ENCODE measurements at regions not wholly inside any gene's neighbourhood (a gene's known extent, or its start where the extent isn't known, plus 50 kb on each side); places are given as distances from the start of the nearest gene placed in this dataset.
"Not testable (repeated sequence)": the region's sequence is repeated elsewhere in the genome, so short reads cannot be mapped to it uniquely, and the experiment has no call there.

DNA sequence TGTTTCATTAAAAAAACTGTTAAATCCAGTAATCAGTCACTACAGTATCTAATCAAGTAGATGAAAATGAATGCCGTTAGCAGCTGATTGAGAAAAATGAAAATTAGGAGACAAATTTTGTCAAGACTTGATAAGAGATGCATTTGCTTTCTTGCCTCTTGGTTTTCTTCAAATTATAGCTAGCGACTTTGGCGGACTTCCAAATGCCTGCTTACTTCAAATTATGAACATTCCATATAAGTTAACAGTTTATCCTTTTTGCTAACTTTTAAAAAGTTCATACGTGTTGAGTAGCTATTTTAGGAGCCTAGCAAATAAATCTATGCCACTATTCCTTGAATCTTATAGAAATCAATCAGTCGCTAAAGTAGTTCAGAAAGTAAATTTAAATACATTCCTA is 58.8 kb downstream of the PPP4R3C start:
- DNase-seq (ENCODE audit: extremely low read depth, low read depth, low spot score) = no peak

DNA sequence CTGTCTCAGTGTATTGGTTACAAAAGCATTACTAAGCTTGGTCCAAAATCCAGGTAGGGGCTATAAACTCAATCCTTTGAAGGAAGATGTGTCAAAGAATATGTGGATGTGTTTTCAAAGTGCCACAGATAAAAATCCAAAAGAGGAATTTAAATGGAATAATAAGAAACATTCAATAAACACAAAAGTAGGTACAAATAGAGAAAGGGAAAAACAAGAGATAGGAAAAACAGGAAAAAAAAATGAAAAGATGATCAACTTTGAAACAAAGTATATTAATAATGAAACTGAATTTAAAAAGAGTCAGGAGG is 64.0 kb downstream of the PPP4R3C start:
- DNase-seq (ENCODE audit: extremely low read depth, low read depth, low spot score) = no peak

DNA sequence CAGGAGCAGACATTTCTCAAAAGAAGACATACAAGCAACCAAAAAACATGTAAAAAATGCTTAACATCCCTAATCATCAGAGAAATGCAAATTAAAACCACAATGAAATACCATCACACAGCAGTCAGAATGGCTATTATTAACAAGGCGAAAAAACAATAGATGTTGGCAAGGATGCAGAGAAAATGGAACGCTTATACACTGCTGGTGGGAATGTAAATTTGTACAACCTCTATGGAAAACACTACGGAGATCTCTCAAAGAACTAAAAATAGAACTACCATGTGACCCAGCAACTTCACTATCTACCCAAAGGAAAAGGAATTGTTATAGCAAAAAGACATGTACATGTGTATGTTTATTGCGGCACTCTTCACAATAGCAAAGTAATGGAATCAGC is 71.5 kb downstream of the PPP4R3C start:
- DNase-seq (ENCODE audit: extremely low read depth, low read depth, low spot score) = no peak

DNA sequence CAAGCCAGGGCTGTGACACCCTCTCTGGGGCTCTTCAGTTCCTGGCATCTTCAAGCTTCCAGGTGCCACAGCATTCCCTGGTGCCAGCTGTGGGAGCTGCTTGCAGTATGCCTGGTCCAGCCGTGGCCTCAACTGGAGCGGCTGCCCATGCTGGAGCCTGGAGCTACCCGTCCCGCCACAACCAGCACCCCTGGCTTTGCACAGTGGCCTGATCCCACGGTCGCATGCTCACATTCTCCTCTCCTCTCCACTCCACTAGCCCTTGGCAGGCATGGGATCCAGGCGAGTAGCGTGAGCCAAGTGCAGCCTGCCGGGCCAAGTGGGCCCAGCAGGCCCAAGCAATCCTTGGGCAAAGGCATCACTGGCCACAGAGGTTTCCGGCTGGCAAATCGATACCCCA is 81.7 kb downstream of the PPP4R3C start:
- DNase-seq (ENCODE audit: extremely low read depth, low read depth, low spot score) = no peak

DNA sequence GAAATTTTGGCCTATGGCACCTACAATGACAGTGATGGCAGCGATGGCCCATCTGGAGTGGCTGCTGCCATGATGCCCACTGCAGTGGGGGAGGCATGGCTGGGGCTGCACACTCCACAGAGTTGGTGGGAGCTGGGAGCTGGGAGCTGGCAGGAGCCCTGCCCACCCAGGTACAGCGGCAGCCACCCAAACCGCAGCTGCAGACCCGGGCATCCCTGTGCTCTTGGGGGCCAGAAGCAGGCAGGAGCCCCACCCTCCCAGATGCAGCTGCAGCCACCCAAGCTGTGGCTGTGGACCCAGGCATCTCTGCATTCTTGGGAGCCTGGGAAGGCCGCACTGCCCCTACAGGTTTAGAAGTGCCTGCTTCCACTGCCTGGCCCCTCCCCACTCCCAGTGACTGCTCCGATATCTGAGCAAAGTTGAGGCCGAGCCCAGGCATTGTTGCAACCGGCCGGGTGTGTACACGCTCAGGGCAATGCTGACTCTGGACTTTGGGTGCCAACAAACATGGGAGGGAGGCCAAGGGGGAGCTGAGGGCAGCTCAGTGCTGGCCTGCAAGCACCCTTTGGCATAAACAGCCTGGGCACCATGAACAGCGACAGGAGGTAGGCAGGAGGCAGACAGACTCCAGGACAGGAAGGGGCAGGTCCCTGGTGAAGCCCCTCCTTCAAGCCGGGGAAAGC is 82.8 kb downstream of the PPP4R3C start:
- DNase-seq (ENCODE audit: extremely low read depth, low read depth, low spot score) = no peak

DNA sequence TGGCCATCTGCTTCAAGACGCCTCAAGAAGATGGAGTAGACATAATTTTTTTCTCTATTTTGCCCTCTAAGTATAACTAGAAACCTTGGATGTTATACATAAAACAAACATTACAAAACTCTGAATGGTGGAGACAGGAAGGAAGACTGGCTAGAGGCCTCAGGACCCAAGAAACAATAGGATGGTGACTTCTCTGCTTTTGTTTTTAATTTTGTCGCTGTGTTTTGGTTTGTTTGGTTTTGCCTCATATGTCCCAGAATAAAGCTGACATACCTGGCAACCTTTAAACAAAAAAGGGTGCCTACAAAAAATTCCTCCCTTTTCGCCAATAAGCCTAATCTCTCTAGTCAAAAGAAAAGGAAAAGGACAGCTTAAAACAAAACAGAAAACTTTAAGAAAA is 109.1 kb downstream of the PPP4R3C start:
- DNase-seq (ENCODE audit: extremely low read depth, low read depth, low spot score) = no peak

DNA sequence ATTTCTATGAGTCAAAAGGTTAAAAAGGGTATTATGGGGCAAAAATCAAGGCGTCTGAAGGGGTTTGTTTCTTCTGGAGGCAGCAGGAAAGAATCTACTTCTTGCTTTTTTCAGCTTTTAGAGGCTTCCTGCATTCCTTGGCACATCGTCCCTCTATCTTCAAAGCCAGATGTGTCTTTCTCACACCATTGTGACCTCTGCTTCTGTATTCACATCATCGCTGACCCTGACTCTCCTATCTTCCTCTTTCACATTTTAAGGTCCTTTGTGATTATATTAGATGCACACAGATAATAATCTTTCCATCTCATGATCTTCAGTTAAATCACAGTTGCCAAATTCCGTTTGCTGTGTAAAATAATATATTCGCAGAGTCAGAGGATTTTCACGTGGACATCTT is 112.7 kb downstream of the PPP4R3C start:
- no peak for DNase-seq (ENCODE audit: extremely low read depth, low read depth, low spot score)

DNA sequence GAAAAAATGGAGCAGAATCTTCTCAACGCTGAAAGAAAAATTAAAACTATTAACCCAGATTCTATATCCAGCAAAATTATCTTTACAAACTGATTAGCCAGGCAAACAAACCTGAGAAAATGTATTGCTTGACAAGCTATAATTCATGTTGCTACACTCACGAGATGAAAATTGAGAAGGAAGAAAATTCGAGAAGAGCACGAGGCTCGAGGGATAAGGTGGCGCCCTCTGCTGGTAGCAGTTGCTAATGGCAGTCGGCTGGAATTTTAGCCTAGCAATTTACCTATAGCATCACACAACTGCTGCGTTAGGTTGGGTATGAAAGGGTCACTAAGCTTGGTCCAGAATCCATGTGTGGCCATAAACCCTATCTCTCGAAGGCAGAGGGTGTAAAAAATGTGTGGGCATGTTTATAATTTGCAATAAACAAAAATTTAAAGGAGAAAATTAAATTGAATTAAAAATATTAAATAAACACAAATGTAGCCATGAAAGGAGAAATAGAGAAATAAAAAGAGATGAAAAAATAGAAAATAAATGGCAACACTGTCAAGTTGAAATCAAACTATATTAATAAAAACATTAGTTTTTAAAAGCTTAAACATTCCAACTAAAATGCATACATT is 126.6 kb downstream of the PPP4R3C start:
- DNase-seq (ENCODE audit: extremely low read depth, low read depth, low spot score) = no peak

DNA sequence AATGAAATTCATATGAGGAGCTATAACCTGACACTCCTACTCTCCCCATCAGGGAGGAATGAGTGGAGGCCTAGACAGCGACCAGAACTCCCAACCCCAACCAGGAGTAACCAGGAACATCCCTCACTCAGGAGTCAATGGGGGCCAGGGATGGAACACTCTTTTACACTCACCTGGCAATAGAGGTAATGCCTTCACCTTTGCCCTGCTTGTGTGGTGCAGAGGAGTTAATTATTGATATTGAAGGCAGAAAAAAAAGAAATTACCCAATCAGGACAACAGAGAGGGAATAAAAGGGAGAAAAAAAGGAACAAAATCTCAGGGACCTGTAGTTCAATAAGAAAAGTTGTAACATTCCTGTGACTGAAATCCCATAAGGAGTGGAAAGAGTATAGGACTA is 141.5 kb downstream of the PPP4R3C start:
- DNase-seq (ENCODE audit: extremely low read depth, low read depth, low spot score) = no peak

DNA sequence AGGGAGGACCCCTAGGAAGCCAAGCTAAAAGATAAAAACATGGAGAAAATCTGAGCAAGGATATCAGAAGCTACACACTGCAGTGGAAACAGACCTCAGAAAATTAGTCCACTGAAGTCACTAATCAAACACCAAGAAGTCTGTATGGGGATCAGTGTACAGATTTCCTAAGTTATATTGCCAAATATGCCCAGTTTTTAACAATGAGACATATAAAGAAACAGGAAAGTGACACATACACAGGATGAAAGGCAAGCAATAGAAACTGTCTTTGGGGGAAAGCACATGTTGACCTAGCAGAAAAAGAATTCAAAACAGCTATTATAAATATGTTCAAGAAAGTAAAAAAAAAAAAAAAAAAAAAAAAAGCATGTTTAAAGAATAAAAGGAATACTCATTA is 153.7 kb downstream of the PPP4R3C start:
- peak; percentile 63 for DNase-seq (ENCODE audit: extremely low read depth, low read depth, low spot score)

DNA sequence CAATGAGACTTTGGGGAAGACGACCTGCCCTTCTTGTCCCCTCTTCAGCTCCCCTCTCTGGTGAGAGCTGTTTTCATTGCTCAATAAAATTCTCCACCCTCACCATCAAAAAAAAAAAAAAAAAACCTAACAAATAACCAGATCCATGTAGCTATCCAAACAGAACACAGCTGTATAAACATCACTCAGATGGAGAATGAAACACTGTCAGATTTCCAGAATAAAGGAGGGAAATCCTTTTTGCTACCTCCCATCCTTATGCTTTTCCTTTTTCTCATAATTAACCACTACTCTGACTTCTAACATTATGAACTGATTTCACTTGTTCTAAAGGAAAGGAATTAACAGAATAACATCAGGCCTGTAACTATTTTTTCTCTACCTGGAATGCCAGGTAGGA is 155.6 kb downstream of the PPP4R3C start:
- DNase-seq (ENCODE audit: extremely low read depth, low read depth, low spot score) = no peak

DNA sequence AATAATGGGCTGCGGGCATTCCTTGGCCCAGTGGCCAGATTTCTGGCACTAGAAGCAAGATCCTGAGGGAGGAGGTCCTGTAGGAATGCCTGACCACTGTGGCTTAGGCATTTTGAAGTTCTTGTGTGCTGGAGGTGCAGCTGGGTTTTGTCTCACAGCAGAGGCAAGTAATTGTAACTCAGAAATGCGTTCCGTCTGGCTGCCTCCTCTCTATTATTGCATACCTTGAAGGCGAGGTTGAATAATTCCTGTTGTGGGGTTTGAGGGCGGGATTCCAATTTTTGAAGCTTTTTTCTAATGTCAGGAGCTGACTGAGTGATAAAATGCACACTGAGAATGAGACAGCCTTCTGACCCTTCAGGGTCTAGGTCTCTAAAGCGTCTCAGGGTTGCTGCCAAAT is 170.6 kb downstream of the PPP4R3C start:
- not testable (repeated sequence) for DNase-seq (ENCODE audit: extremely low read depth, low read depth, low spot score)

DNA sequence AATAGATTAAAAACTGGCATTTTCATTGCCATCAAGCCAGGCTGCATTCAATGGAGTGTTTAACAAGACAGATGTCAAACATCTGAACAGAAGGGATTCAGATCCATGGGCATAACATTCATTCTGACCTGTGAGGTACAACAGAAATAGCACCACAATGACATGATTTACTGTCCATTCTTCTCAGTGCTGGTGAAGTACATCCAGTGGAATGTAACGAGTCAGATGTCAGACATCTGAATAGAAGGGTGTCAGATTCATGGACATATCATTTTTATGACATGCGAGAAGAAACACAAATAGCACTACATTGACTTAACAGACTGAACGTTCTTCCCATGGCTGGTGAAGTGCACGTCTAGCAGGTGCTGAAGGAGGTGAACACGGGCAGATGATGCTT is 186.4 kb downstream of the PPP4R3C start:
- DNase-seq (ENCODE audit: extremely low read depth, low read depth, low spot score) = no peak

DNA sequence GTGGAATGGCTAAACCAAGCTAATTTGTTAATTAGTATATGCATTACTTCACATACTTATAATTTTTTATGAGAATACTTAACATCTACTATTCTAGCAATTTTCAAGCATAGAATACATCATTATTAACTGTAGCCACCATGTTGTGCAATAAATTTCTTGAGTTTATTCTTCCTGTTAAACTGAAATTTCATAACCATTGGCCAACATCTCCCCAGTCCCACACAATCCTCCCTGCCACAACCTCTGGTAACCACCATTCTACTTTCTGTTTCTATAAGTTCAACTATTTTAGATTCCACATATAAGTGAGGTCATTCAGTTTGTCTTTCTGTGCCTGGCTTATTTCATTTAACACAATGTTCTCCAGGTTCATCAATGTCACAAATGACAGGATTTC is 208.5 kb downstream of the PPP4R3C start:
- DNase-seq (ENCODE audit: extremely low read depth, low read depth, low spot score) = no peak

DNA sequence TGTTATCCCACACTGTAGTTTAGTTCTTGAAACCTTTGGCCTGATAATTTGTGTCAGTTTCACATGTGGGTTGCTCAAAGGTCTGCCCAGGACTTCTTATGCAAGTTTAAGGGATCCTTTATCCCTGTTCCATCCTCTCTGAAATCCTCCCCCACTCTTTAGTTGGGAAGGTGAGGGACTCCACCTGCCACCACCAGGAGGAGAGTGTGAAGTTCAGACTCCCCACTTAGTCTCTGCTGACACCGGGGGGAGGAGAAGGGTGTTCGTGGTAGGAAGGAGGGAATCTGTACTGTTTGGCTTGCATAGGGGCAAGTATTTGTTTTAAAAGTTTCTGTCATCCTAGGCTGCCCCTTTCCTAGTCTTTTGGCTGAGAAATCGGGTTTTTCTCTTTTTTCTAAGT is 211.8 kb downstream of the PPP4R3C start:
- DNase-seq (ENCODE audit: extremely low read depth, low read depth, low spot score) = no peak

DNA sequence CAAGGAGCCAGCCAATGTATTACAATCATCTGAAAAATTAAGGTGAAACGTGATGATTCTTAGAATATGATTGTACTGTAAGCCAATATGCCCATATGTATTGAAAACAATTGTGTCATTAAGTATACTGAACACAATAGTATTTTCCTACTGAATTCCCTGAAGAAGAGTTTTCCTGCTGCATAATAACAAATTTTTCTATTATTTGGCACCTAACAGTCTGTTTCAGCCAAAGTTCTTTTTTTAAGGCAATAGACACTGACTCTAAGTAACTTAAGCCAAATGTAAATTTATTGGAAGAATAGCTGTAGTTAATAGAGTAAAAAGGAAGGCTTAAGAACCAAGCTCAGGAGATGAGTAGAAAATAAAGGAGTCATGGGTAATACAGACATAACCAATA is 220.6 kb downstream of the PPP4R3C start:
- no peak for DNase-seq (ENCODE audit: extremely low read depth, low read depth, low spot score)

DNA sequence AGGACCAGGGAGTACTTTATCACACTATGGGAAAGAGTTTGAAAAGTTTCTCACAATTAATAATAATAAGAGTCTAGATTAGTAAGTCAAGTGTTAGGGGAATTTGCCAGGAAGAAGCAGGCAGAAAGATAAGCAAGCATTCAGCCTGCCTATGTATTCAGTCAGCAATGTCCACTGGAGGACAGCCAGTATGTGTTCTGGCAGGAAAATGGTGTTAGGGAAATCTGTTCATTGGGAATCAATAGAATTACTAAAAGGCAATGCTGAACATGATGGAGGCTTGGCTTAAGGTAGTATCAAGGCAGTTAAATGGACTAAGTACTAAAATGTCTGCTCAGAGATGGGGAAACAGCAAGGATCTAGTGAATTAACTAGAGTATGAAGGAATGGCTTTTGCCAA is 221.2 kb downstream of the PPP4R3C start:
- DNase-seq (ENCODE audit: extremely low read depth, low read depth, low spot score) = no peak

DNA sequence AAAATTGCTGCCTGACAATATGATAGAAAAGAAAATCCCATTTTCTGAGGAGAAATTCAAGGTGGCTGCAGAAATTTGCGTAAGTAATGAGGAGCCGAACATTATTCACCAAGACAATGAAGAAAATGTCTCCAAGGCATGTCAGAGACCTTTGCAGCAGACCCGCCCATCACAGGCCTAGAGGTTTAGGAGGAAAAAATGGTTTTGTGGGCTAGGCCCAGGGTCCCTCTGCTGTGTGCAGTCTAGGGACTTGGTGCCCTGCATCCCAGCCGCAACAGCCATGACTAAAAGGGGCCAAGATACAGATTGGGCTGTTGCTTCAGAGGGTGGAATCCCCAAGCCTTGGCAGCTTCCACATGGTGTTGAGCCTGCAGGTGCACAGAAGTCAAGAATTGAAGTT is 223.1 kb downstream of the PPP4R3C start:
- DNase-seq (ENCODE audit: extremely low read depth, low read depth, low spot score) = not testable (repeated sequence)

DNA sequence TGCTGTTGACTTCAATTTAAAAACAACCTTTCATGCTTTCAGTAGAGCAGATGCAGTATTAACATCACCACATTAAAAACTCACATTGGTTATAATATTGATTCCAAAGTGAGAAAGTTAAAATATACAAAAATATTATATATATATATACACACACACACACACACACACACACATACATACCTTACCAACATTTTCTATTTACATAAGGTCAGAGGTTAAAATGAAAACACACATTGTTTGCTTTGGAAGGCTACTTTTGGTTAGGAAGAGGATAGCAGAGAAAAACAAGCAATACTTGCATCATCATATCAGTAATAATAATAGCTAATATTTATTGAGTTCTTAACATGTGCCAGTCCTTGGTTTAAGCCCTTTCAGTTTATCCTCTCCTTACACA is 226.5 kb downstream of the PPP4R3C start:
- DNase-seq (ENCODE audit: extremely low read depth, low read depth, low spot score) = no peak

DNA sequence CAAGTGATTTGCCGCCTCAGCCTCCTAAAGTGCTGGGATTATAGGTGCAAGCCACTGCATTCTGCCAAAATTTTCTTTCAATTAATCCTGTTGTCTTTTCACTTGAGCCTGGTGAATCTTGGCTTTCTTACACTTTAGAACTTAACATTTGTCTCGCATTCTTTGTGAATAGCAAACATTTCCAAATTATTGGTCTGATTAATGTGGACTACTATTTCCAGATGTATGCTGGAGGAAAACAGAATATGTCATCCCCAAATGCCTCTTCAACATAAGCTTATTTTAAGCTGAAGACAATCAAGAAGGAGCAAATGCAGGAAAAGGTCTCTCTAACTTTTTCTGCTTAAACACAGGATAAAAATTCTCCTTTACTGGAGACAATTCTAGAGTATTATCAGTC is 233.4 kb downstream of the PPP4R3C start:
- DNase-seq (ENCODE audit: extremely low read depth, low read depth, low spot score) = no peak

DNA sequence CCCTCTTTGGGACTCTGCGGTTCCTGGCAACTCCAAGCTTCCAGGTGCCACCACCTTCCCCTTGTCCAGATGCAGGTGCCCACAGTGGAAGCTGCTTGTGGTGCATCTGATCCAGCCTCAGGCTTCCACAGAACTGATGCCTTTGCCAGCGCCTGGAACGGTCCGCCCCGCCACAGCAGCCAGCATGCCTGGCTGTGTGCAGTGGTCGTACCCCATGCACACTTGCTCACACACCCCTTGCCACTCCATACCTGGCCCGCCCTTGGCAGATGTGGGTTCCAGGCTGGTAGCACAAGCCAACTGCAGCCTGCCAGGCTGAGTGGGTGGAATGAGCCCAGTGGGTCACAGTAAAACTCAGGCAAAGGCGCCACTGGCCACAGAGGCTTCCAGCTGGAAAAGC is 240.5 kb downstream of the PPP4R3C start:
- DNase-seq (ENCODE audit: extremely low read depth, low read depth, low spot score) = no peak

DNA sequence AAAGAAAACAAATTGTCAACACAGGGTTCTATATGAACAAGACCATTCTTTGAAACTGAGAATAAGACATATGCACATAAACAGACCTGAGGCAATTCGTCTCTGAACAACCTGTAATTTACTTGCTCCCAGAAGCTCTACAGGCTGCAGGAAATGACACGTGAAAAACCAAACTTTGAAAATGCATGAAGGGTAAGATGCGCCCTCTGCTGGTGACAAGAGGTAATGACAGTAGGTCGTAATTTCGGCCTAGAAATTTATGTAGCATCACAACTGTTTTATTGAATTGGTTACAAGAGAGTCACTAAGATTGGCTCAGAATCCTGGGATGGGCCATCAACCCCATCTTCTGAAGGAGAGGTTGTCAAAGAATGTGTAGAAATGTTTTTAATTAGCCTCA is 276.5 kb downstream of the PPP4R3C start:
- DNase-seq (ENCODE audit: extremely low read depth, low read depth, low spot score) = peak; percentile 14

DNA sequence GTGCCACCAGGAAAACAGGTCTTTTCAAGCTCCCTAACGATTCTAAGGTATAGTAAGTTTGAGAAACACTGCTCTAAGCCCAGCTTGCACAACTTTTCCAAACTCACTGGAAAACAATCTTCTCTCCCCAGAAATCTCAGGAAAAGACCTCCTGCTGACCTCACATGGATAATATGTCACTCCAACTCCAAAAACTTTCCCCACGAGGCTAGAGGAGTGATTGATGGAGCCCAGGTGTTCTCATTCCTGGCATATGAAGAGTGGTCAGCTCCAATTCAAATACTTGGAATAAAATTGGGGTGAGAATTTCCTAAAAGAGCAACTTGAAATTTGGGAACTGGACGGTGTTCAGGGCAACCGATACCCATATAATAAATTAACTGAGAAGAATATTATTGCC is 299.9 kb downstream of the PPP4R3C start:
- no peak for DNase-seq (ENCODE audit: extremely low read depth, low read depth, low spot score)
